Testis (tissue), 2 donors: ENCODE measurements at regions not wholly inside any gene's neighbourhood (a gene's known extent, or its start where the extent isn't known, plus 50 kb on each side); places are given as distances from the start of the nearest gene placed in this dataset.

ENCODE experiments used
- DNase-seq: peaks from one replicate; pipeline ENCODE4 v3.0.0-alpha.2; 2019
- H3K27ac ChIP-seq, 2 donors: fragments of 200-600 bp; sonication (generic); one replicate each; pipeline ENCODE4 v1.5.1; 2019
- H3K27me3 ChIP-seq: fragments of 200-600 bp; sonication (generic); one replicate; pipeline ENCODE4 v1.5.1; 2019
- H3K36me3 ChIP-seq: fragments of 200-600 bp; sonication (generic); one replicate; pipeline ENCODE4 v1.5.1; 2017; ENCODE audit warnings: low read depth; ENCODE audit errors: missing control alignments
- H3K4me1 ChIP-seq: fragments of 200-600 bp; sonication (generic); one replicate; pipeline ENCODE4 v1.5.1; 2019
- H3K4me3 ChIP-seq, 2 donors: fragments of 200-600 bp; sonication (generic); one replicate each; pipeline ENCODE4 v1.5.1; 2017 to 2019
- H3K9me3 ChIP-seq: fragments of 200-600 bp; sonication (generic); one replicate; pipeline ENCODE4 v1.5.1; 2017
- POLR2A ChIP-seq: fragments of 450-650 bp; IDR thresholded peaks from one replicate; pipeline ENCODE4 v1.6.1; 2017; ENCODE audit warnings: antibody characterized with exemption, mild to moderate bottlenecking, moderate library complexity
- WGBS, 2 donors: methylation state at CpG; one replicate each; pipeline ENCODE4 v1.1.5; 2018; 5-methylcytosine and 5-hydroxymethylcytosine counted together
- intact Hi-C: fragments of 100-400 bp; cut with DNase I; formaldehyde crosslinking; loops from one replicate; pipeline ENCODE4 v1.15.1; 2023; ENCODE audit warnings: low total_unique reads
- TF ChIP-seq, protein P1 (sequence below), 3 experiments: fragments of 450-650 bp in 2 of 3; fragments of 200-600 bp in 1 of 3; sonication (generic) in 1 of 3; IDR thresholded peaks; one replicate each; pipeline ENCODE4 v1.5.1; 2016 to 2019; ENCODE audit warnings: antibody characterized with exemption in 3 of 3, mild to moderate bottlenecking in 2 of 3, moderate library complexity in 1 of 3

DNA sequence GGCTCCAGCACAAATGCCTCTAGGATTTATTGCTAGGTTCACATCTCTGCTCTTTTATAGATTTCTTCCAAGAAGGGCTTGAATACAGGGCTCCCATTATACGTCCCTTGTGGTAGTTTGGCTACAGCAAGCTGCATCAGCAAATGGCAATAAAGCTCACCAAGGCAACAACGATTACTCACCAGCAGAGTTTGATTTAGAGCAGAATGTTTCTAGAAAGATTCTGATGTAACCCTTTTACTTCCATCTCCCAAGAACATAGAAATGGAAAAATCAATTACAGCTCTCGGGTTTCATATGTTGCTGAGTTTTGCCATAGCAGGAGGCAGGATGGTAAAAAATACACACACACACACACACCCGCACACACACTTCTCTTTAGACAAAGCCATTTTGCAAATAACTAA lies 124.2 kb upstream of the TNPO1 start:
- DNase-seq = no peak
- no peak overlapping the region for H3K4me3 ChIP-seq
- no peaks in the 10 kb centered on the region for H3K27me3 ChIP-seq
- no peaks in the 10 kb centered on the region for H3K4me1 ChIP-seq
- TF ChIP-seq POLR2A = no peak
- TF ChIP-seq, protein P1, sequence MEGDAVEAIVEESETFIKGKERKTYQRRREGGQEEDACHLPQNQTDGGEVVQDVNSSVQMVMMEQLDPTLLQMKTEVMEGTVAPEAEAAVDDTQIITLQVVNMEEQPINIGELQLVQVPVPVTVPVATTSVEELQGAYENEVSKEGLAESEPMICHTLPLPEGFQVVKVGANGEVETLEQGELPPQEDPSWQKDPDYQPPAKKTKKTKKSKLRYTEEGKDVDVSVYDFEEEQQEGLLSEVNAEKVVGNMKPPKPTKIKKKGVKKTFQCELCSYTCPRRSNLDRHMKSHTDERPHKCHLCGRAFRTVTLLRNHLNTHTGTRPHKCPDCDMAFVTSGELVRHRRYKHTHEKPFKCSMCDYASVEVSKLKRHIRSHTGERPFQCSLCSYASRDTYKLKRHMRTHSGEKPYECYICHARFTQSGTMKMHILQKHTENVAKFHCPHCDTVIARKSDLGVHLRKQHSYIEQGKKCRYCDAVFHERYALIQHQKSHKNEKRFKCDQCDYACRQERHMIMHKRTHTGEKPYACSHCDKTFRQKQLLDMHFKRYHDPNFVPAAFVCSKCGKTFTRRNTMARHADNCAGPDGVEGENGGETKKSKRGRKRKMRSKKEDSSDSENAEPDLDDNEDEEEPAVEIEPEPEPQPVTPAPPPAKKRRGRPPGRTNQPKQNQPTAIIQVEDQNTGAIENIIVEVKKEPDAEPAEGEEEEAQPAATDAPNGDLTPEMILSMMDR (IDR thresholded peaks at IDR 0.05) = no peak
- no peaks in the 10 kb centered on the region for H3K9me3 ChIP-seq
- no peaks in the 10 kb centered on the region for H3K36me3 ChIP-seq
- WGBS, 2 donors = 76 to 81% methylated on average over 4 of the region's 4 CpGs
- intact Hi-C loops = no loop called here
- H3K27ac ChIP-seq = no peak overlapping the region

DNA sequence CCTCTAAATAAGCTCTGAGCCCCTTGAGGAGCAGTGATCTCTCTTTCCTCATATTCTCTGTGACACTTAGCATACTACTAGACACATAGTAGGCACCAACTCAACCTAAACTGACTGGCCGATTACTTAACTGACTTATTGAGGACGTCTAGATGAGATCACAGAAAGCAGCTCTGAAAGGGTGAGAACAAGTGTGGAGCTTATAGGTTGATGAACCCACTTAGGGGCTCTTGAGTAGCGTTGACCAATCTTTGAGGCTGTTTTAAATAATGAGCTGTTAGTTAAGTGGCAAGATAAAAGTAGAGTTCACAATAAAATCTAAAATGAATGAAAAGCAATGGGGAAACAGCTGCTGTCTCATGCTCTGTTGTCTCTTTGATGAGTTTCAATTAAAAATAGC lies 124.7 kb upstream of the TNPO1 start:
- no peak for TF ChIP-seq POLR2A
- TF ChIP-seq, protein P1 (IDR thresholded peaks at IDR 0.05) = no peak
- Histone ChIP-seq H3K4me3 (no peak overlapping the region), H3K4me1 (no peaks in the 10 kb centered on the region), H3K36me3 (no peaks in the 10 kb centered on the region), H3K27ac (no peak overlapping the region), H3K27me3 (no peaks in the 10 kb centered on the region), H3K9me3 (no peaks in the 10 kb centered on the region)
- intact Hi-C loops = no loop called here
- no peak for DNase-seq
- 77 to 81% methylated on average over 3 of the region's 3 CpGs for WGBS, 2 donors

DNA sequence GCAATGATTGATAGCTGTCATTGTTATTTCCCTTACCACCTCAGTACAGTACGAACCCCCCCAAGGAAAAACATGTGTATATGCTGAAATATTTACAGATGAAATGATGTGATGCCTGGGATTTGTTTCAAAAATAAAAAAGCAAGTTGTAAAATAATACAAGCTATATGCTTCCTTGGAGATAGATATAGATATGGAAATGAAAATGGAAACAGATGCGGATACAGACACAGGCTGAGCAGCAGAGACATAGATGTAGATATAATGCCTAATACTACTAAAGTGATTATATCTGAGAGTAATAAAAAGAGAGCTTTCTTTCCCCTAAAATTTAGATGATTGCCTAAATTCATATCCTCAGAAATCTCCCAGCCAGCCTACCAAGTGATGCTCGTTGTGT lies 127.5 kb upstream of the TNPO1 start:
- 94 to 96% methylated on average over 3 of the region's 3 CpGs for WGBS, 2 donors
- no peak for TF ChIP-seq POLR2A
- TF ChIP-seq, protein P1 (IDR thresholded peaks at IDR 0.05) = no peak
- Histone ChIP-seq H3K4me3 (no peak overlapping the region), H3K9me3 (no peaks in the 10 kb centered on the region), H3K4me1 (no peaks in the 10 kb centered on the region), H3K27ac (no peak overlapping the region), H3K27me3 (no peaks in the 10 kb centered on the region), H3K36me3 (no peaks in the 10 kb centered on the region)
- intact Hi-C loops = no loop called here
- DNase-seq = no peak

DNA sequence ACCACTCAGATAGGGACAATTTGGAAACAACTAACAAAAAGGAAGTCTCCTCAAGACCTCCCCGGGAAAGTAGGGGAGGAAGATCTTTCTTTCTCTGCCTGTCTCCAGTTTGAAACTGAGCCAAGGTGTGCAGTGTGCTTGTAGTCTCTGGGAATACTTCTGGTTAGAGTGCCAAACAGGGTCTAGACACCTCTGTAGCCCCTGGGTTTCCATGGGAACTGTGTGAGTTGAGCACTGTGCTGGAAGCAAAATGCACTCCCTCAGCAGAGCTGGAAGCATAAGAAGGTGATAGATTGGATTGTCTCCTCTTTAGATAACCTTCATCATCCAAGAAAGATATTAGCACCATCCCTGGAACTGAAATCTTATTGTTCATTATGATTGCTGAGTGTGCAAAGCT lies 129.2 kb upstream of the TNPO1 start:
- H3K36me3 ChIP-seq = no peaks in the 10 kb centered on the region
- 37 to 63% methylated on average over 1 of the region's 1 CpG for WGBS, 2 donors

DNA sequence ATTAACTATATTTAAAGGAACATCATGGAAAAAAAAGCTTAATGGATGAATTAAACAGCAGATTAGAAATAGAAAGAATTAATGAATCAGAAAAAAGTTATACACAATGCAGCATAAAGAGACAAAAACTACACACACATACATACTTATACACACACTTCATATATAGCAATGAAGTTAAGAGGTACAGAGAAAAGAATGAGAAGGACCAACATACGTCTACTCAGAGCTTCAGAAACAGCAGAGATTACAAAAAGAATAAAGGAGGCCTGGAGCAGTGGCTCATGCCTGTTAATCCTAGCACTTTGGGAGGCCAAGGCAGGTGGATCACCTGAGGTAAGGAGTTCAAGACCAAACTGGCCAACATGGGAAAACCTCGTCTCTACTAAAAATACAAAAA lies 133.9 kb upstream of the TNPO1 start:
- TF ChIP-seq, protein P1 (IDR thresholded peaks at IDR 0.05) = no peak
- TF ChIP-seq POLR2A = no peak
- Histone ChIP-seq H3K9me3 (no peaks in the 10 kb centered on the region), H3K36me3 (no peaks in the 10 kb centered on the region), H3K27ac (no peak overlapping the region), H3K4me3 (no peak overlapping the region), H3K4me1 (no peaks in the 10 kb centered on the region), H3K27me3 (no peaks in the 10 kb centered on the region)
- no peak for DNase-seq
- WGBS, 2 donors = 88 to 93% methylated on average over 2 of the region's 2 CpGs
- intact Hi-C loops = no loop called here

More for the DNA sequence above, 129.2 kb upstream of the TNPO1 start:
- Histone ChIP-seq H3K27me3 (no peaks in the 10 kb centered on the region), H3K9me3 (no peaks in the 10 kb centered on the region), H3K4me3 (no peak overlapping the region), H3K4me1 (no peaks in the 10 kb centered on the region), H3K27ac (no peak overlapping the region)
- no peak for DNase-seq
- intact Hi-C loops = no loop called here
- TF ChIP-seq, protein P1 (IDR thresholded peaks at IDR 0.05) = no peak
- no peak for TF ChIP-seq POLR2A
